HG03521 (cell line): ENCODE measurements at regions not wholly inside any gene's neighbourhood (a gene's known extent, or its start where the extent isn't known, plus 50 kb on each side); places are given as distances from the start of the nearest gene placed in this dataset.

Experiments used
- ATAC-seq: cut with Tn5 transposase; IDR thresholded peaks from one replicate; pipeline ENCODE4 v1.9.1; 2021; ENCODE audit warnings: mild to moderate bottlenecking, moderate library complexity; ENCODE audit not compliant: unreplicated experiment

DNA sequence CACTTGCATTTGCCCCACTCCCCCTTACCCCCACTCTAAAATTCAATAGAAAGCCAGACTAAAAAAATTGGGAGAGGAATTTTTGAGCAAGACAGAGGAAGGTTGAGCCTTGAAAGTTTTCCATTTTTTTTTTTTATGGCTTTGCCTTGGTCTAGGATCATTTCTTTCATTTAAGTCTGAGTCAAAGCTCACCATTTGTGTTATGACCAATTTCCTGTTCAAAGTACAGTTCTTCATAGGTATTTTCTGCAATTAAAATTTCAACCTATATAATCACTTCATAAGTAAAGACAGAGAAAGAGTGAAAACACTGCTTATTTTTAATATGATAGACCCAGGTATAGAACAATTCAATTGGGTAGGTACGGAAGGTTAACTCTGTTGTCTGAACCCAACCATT is 436.6 kb upstream of the ADGRL2 start:
- ATAC-seq, result no peak

DNA sequence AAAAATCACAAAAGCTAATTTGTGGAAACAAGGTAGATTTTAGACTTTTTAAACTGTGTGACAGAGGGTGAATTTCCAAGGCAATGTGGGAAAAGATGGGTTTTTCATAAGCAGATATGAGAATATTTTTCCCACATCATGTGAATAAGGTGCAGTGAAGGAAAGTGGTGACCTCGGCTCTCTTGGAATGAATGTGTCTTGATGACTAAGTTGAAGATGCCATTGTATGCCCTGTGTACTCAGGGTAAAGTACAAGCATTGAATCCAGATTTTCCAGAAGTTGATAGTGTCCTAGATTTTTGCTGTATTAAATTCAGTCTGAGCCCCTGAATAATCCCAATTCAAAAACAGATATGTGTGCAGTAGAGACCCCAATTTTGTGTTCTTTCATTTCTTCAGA is 442.6 kb upstream of the ADGRL2 start:
- no peak for ATAC-seq

GRCh38 chr1:81351864-81352263 is 448.9 kb upstream of the ADGRL2 start:
- ATAC-seq, result no peak

DNA sequence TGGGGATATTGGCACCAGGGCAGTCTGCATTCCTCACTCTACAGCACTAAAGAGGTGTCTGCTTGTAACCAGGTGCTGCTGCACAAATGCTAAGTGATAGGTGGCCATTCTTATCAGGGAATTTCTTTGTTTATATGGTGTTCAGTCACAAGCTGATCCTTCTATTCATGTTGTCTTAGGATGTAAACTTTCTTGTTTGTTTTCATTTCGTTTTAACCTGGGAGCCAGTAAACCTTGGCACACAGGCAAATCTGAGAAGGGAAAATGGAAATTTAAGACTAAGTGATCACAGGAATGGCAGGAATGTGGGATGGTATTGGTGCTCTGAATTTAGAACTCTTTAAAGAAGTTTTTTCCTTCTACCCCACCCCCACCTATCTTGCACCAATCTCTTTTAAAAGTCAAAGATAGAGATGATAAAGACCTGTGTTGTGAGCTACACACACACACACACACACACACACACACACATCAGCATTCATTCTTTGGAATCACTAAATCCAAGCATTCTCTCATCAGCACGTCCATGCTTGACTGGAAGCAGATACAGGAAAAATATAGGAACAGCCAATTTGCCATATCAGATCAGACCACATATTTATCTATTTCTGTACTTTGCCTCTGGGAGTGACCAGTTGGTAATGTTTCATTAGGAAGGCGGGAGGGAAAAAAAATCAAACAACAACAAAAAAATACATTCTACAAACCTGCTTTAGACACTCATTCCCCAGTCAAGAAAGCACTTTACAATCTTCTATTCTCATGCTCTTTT is 451.4 kb upstream of the ADGRL2 start:
- ATAC-seq, result no peak

GRCh38 chr1:81345110-81345509 is 455.6 kb upstream of the ADGRL2 start:
- ATAC-seq, result no peak

DNA sequence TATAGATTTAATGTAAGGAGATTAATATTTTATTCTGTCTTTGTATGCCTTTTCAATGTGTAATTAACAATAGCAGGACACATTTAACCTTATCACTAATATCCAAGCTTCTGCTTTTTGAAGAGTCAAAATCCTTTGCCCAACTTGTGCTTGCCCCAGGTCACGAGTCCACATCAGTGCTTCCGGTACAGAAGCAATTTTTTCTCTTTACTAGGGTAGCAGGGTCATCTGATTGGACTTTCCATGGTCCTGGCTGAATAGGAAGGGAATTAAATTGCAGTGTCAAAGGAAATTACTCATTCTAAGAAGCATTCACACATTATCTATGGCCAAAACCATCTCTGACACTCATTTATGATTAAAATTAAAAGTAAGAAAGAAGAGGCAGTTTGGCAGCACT is 460.5 kb upstream of the ADGRL2 start:
- no peak for ATAC-seq

GRCh38 chr1:81337226-81337625 is 463.5 kb upstream of the ADGRL2 start:
- no peak for ATAC-seq

GRCh38 chr1:81335876-81336275 is 464.9 kb upstream of the ADGRL2 start:
- no peak for ATAC-seq

DNA sequence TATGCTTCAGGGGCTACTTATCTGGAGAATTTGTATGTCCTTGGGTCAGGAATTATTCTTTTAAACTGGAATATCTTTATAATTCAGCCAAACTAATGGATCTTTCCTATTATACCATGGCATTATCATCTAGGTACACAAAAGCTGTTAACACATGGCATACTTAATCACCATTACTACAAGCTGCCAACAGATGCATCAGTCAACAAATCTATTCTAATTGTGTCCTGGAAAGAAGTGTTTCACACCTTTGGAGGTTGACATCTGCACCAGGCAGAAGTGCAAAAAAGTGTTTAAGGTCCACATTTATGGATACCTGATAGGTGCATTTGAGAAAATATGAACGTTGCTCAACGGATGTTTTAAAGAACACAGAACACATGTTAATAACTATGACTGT is 470.2 kb upstream of the ADGRL2 start:
- no peak for ATAC-seq

- no peak for ATAC-seq
Measured at GRCh38 chr1:81330111-81330510, 470.6 kb upstream of the ADGRL2 start.

DNA sequence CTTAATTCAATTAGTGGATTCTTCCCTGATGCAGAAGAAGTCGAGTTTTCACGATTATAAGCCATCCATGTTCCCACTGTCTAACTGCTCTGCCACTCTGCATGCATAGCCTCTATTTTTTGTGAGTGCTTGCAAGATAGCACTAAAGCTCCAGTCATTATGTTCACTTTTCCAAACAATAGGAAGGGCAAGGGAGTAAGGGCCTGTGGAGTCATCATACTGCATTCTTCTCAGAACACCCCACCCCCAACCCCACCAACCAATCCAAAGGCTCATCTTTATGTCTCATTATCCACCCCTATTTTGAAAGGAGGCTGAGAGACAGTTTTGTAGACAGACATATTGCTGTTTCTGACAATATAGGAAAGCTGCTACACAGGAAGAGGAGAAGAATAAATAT is 471.7 kb upstream of the ADGRL2 start:
- no peak for ATAC-seq

- no peak for ATAC-seq
Measured at GRCh38 chr1:81327743-81328142, 473.0 kb upstream of the ADGRL2 start.

- ATAC-seq, result no peak
Measured at GRCh38 chr1:81327103-81327710, 473.5 kb upstream of the ADGRL2 start.

GRCh38 chr1:81326212-81326611 is 474.5 kb upstream of the ADGRL2 start:
- ATAC-seq, result no peak

DNA sequence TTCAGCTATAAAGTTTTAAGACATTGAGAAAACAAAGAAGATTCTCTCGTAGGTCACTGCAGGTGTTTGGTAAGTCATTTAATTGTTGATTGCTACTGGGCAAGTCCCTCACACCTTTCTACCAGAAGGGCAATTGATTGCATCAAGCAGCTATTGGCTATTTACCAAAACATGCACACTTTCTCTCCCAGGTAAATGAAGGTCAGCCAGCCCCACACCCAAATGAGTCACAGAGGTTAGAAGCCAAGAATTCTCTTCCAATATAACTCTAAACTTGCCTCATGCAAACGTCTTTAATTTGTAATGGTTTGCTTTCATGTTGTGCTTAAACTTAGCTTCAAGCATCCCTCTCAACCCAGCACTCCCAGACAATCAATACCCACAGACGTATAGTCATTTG is 475.3 kb upstream of the ADGRL2 start:
- no peak for ATAC-seq

DNA sequence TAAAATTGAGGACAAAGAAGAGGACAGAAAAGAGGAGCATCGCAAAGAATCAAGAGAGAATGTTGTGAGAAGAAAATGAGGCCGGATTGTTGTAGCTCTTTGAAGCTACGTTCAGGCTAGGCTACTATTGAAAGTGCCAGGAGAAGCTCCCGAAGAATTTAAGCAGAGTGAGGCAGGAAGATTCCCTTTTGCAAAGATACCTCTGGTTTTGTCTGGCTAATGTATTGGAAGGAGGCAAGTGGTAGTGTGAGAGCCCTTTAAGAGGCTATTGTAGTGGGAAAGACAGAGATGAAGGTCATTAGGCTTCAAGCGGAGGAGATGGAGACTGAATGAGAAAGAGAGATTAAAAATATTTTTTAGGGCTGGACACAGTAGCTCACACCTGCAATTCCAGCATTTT is 476.9 kb upstream of the ADGRL2 start:
- no peak for ATAC-seq

GRCh38 chr1:81317191-81317590 is 483.5 kb upstream of the ADGRL2 start:
- no peak for ATAC-seq

GRCh38 chr1:81314513-81315233 is 486.1 kb upstream of the ADGRL2 start:
- no peak for ATAC-seq

DNA sequence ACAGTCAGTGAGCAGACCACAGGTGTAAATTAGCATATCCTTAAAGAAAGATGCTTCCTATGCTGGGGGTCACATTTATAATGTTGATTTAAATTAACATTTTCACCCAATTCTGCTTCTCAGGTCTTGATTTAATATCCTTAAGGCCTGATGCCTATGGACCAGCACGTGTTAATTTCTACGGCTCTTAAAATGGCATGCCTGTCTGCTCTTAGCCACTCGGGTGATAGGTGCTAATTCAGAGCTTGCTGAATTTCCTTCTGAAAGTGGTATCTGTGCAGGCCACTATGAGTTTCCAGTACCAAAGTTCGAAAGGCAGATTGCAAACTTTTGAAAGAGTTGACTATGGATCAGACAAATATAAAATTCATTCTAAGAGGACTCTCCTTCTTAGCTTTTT is 487.4 kb upstream of the ADGRL2 start:
- ATAC-seq, result no peak

GRCh38 chr1:81312272-81312754 is 488.4 kb upstream of the ADGRL2 start:
- no peak for ATAC-seq

- ATAC-seq, result no peak
Measured at GRCh38 chr1:81310250-81310649, 490.5 kb upstream of the ADGRL2 start.

- ATAC-seq, result no peak
Measured at GRCh38 chr1:81308191-81308590, 492.5 kb upstream of the ADGRL2 start.
